ENCODE measurements at regions not wholly inside any gene's neighbourhood (a gene's known extent, or its start where the extent isn't known, plus 50 kb on each side); places are given as distances from the start of the nearest gene placed in this dataset.
"Not testable (repeated sequence)": the region's sequence is repeated elsewhere in the genome, so short reads cannot be mapped to it uniquely, and the experiment has no call there.

DNA sequence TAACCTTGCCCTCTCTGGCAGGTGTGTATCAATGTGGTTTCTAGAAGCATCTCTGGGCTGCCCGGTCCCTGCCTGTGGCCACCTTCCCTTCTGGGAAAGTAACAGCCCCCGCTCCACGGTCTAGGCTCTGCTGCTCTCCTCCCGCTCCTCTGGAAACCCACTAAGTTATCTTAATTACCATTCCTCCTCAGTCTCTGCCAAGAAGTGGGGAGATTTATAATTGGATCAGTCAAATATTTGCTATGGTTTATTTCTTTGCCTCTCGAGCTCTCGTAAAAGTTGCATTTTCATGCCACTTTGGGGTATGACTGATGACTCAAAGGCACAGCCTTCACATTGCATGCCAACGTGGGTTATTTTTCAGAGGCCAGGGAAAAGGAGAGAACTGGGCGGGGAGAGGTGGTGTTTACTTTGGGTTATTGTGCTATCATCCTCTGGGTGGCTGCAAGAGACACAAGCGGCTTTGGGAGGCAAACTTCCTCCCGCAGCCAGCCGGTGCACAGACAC is 205.3 kb upstream of the WWC1 start:
- intact Hi-C loops (cut with DNase I): loop anchor here (5.0 kb wide), 1 partner anchor 1721 kb away; no protein-coding TSS in a partner anchor
- ATAC-seq: peak; percentile 83
- DNase-seq (ENCODE audit: low spot score): no peak

DNA sequence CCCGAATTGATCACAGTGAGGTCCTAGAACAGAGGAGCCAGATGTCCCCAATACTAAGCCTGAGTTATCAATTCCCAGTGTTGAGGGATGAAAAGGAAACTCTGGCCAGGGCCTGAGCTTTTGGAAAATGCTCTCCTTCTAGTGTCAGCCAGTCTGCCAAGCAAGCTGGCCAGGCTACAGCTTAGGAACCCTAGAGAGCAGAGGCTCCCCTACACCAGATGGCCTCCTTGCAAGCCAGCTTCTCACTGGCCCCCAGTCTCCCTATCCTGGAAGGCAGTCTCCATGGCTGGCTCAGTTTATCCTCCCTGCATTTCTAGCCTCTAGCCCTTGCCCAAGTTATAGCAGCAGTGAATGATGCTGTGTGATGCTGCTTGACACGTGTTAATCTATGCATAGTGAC is 204.7 kb upstream of the WWC1 start:
- no peak for DNase-seq (ENCODE audit: low spot score)
- intact Hi-C loops (cut with DNase I): loop anchor here (5.0 kb wide), 1 partner anchor 1721 kb away; no protein-coding TSS in a partner anchor
- ATAC-seq: peak; percentile 20

DNA sequence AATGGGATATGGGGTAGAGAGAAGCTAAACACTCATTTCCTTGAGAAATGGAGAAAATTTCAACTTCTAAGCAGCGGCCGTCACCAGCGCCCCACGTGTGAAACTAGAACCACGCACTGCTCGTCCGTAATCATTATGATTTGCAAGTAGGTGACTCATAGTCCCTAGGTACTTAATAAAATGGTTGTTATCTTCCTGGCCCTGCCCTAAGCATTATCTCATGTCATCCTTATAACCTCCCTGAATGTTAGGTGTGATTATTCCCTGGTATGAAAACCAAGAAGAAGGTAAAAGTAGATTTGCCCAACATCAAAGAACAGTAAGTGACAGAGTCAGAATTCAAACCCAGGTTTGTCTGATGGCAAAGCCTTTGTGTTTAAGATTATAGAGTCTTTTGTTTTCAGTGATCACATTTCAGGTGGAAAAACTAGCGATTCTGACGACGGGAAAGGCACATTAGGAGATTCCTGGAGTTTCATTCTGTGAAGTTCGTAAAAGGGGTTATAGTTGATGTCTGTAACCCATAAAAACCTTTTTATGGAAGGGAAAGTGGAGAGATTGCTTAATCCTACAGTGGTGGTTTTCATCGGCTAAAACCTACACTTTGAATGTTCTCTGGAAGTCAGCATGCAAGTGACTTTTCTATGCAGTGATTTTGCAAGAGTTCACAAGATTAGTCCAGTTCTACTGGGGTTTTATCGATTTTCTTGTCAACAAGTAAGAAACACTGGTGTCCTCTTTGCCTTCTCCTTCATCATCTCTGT is 202.9 kb upstream of the WWC1 start:
- peak; percentile 43 for ATAC-seq
- intact Hi-C loops (cut with DNase I): loop anchor here (5.0 kb wide), 1 partner anchor 1719 kb away; no protein-coding TSS in a partner anchor

DNA sequence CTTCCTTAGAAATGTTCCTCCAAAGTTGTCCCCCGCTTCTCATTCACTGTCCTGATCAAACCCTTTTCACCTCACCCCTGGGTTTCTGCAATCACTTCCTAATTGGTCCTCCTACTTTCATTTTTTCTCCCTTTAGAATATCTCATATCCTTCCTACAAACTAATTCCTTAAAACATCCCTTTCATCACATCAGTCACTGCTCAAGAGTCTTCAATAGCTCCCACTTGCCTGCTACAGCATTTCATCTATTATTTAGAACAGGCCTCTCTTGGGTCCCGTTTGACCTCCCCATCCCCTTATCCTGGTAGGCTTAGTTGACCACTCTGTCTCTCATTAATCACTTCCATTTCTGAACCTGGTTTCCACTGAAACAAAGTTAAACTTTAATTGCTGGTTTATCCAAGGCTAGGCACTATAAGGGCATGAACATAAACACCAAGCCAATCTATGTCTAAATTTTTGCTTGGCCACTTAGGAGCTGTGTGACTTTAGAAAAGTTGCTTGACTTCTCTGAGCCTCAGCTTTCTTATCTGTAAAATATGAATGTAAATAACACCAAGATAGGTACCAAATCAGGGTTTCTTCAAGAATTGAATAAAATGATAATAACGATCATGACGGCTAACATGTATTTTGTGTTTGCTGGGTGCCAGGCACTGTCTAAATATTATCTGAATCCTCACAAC is 202.1 kb upstream of the WWC1 start:
- ATAC-seq (no peak), DNase-seq (ENCODE audit: low spot score) (no peak)
- intact Hi-C loops (cut with DNase I): loop anchor here (5.0 kb wide), 1 partner anchor 1718 kb away; no protein-coding TSS in a partner anchor

More for the DNA sequence above, 202.9 kb upstream of the WWC1 start:
- no peak for DNase-seq (ENCODE audit: low spot score)

DNA sequence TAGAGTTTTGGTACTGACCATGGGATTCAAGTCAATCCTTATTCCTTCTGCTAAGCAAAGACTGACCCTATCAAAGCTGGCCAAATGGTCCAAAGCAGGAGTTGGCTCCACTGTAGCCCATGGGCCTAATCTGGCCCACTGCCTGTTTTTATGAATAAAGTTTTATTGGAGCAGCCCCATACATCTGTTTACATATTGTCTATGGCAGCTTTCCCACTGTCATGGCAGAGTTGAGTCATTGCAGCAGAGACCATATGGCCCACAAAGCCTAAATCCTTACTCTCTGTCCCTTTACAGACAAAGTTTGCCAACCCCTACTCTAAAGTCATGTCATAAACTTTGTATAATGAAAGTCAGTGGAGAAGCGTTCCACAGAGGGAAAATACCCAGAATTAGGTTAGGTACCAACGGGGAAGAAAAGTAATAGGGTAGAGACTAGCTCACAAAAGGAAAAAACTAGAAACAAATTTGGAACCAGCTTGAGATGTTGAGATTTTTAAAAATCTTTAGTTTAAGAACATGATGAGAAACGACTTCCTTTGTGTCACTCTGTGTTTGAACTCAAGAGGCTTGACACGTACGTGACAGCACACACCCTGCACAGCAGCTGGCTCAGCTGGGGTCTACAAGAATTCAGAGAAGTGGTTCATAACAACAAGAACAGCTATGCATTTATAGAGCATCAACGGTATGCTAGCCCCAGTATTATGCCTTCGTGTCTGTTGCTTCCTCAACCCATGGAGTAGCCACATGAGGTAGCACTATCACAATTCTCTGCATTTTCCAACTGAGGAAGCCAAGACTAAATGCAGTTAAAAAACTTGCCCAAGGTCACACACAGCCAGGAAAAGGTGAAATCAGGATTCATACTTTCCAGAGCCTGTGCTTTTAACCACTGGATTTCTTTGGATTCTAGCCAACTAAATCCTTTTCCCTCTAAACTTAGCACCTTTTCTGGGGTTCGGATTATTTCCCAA is 198.9 kb upstream of the WWC1 start:
- DNase-seq (ENCODE audit: low spot score): no peak
- intact Hi-C loops (cut with DNase I): no loop called here
- peak; percentile 16 for ATAC-seq

DNA sequence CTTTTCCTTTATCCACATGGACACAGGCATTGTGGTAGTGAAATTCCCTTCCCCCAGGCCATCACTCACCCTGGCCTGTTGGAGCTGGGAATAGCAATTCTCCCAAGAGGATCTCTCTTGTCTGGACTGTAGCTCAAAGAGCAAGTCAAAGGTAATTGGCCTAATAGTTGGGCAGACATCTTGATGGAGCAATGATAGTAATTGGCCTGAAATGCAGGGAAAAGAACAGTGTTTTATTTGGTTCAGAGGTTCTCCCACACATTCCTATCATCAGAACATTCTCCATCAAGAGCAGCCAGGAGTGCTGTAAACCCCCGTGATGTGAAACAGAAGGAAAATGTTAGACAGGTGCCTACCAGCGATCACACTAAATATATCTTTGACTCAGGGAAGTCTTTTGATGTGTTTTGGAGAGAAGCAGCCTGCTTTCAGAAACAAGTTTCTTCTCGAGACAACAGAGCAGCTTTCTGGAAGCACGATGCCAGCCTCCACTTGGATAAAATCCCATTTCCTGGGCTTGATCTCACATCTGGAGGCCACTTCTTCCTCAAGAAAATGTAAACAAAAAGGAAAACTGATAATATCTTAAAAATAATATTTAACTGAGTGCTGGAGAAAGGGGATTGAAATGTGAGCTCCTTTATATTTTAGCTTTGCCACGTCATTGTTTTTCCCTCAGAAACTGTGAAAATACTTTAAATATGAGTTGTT is 198.1 kb upstream of the WWC1 start:
- intact Hi-C loops (cut with DNase I): no loop called here
- peak; percentile 21 for ATAC-seq

DNA sequence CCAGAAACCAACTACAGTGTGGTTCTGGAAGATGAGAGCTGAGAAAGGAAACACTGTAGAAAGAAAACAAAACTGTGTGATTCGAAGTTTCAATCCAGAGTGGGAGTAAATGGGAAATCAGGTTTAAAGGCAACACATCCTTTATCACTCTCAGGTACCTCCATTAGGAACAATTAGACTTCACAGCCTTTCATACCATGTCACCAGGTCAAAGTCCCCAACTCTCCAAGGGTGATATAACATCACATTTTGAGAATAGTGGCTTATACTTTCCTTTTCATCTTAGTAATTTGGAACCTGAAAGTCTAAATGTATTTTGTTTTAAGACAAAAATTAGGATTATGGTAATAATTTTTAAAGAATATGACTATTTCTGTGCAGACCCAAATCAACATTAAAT is 194.9 kb upstream of the WWC1 start:
- ATAC-seq: no peak
- intact Hi-C loops (cut with DNase I): no loop called here

More for the DNA sequence above, 198.1 kb upstream of the WWC1 start:
- no peak for DNase-seq (ENCODE audit: low spot score)

DNA sequence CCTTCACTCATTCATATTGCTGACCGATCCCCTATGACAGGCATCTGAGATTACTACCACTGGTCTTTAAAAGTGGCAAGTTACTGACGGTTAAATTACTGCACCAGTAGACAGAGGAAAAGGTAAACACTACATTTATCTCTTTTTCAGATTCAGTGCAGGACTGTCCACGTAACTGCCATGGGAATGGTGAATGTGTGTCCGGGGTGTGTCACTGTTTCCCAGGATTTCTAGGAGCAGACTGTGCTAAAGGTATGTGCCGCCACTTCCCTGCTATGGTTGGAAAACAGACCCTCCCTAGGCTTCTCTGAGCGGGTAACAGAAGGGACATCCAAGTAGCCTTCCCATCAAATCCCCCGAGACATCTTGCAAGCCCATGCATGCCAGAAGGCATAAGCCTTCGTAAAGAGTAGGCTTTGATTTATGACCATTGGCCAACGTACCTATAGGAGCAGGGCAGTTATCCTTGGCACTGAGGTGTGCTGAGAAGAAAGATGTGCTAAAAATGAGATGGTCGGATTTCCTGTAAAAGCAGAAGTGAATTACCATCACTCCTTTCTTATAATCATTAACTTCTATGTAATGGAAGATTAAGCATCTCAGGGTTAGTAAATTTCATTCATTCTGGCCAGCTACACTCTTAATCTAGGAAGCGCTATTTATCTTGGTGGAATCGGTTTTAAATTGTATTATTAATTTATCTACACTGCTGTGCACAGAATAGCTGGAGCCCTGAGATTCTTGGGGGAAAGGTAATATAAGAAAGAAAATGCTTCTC is 193.4 kb upstream of the WWC1 start:
- no peak for DNase-seq (ENCODE audit: low spot score)
- intact Hi-C loops (cut with DNase I): no loop called here
- ATAC-seq: no peak

More for the DNA sequence above, 194.9 kb upstream of the WWC1 start:
- DNase-seq (ENCODE audit: low spot score): no peak

DNA sequence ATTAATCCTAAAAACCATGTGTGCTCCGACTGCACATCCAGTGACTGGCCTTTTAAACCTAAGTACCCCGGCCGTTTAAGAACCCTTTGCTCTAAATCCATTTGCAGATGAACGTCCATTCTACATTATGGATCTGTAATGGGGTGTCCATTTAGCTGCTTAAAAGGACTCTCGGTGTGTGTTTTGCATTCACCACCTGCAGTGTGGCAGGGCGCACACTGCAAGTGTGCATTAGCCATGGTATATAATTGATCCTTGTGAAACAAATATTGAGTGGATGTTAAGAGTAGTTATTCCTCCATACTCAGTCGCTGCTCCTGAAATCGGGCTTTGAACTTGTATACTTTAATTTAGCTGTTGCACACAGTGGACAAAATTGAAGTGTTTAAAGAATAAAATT is 190.1 kb upstream of the WWC1 start:
- no peak for ATAC-seq
- intact Hi-C loops (cut with DNase I): no loop called here
- DNase-seq (ENCODE audit: low spot score): no peak

DNA sequence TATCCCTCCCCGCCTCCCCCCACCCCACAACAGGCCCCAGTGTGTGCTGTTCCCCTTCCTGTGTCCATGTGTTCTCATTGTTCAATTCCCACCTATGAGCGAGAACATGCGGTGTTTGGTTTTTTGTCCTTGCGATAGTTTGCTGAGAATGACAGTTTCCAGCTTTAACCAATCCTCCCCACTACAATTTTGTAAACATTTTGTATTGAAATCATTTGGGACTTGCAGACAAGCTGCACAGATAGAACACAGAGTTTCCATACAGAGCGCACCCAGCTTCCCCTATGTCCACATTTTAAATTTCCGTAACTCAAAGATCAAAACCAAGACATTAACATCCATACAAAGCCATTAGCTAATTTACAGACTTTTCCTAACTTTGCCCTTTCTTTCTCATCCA is 188.4 kb upstream of the WWC1 start:
- ATAC-seq; DNase-seq (ENCODE audit: low spot score); intact Hi-C loops (cut with DNase I): not testable (repeated sequence)

DNA sequence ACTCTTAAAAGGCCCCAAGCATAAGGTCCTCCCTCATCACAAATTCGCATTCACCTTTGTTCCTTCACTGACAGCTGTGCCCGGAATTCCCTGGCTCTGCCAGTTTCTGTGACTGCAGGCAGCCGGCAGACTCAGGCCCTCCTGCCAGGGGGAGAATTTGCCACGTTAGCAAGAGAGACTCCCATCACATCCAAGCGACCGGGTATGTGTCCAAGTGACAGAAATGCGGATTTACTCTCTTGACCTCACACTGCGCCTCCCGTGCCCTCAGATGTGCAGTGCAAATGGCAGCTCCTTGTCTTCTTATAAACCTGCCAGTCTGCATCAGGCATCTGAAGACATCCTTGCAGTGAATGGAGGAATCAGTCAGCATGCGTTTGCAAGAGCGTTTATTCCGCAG is 187.1 kb upstream of the WWC1 start:
- intact Hi-C loops (cut with DNase I): no loop called here
- DNase-seq (ENCODE audit: low spot score): no peak
- ATAC-seq: no peak

DNA sequence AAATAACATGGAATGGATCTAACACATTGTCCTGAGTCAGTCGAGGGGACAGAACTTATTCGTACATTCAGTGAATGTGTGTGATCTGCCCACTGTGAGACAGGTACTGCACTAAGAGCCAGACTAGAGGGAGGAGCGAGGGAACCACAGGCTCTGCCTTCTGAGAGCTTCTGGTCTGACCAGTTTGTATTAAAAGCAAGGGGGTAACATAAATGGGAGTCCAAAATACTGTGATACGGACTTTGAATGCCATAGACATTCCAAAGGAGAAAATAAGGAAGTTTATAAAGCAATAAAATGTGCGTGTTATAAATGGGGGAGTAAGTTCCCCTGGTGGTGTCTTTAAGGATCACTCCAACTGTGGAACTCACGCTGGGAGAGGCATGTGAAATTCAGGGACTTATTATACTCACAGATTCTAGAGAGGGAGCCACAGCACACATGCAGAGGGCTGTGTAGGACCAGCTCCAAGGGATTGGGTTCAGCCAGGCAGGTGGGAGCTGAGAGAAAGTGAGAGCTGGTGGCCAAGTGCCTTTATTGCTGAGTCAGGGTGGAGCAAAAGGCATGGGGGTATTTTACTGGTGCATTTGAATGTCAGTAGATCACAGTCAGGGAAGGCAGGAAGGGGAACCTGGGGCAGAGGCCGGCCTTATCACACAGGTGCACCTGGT is 186.5 kb upstream of the WWC1 start:
- no peak for ATAC-seq
- intact Hi-C loops (cut with DNase I): no loop called here

DNA sequence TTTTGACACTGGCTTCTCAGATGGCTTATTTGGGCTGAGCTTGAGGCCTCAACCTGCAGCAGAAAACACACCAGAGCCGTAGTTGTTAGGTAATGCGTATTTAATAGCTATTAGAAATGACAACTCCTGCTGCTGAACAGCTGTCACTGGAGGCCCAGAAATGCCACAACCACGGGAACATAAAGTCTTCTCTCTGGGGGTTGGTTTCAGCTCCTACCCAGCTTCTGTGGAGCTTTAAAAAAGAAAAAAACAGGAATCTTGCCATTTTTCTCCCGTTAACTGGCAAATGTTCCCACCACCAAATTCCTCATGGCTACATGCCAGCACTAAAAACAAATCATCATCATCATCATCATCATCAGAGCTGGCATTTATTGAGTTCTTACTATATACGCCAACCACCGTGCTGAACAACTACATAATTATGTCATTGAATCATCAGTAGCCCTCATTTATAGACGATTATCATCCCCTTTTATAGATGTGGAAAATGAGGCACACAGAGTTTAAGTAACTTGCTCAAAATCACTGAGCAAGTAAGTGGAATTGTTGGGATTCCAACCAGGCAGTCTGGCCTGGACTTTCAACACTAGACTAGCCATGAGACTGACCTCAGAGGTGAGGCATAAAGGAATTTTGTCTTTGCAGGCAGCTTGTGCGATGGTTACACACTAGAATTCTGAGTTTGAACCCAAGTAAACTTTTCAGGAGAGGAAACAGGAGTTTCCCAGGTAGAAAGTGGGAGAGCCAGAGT is 185.3 kb upstream of the WWC1 start:
- no peak for ATAC-seq
- DNase-seq (ENCODE audit: low spot score): no peak
- intact Hi-C loops (cut with DNase I): no loop called here

More for the DNA sequence above, 186.5 kb upstream of the WWC1 start:
- no peak for DNase-seq (ENCODE audit: low spot score)

DNA sequence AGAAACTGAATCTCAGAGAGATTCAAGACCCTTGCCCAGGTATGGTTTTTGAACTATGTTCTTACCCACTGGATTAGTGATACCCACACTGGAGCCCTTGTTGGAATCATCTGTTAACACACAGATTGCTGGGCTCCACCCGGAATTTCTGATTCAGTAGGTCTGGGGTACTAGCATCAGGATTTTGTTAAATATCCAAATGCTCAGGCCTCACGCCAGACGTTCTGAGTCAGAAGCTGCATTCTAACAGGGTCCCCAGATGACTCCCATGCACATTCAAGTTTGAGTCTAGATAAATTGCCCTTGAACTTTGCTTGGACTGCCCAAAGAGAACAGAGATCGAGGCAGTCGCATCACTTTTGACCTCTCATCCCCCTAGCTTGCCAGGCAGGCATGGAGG is 182.0 kb upstream of the WWC1 start:
- intact Hi-C loops (cut with DNase I): no loop called here
- no peak for ATAC-seq
- DNase-seq (ENCODE audit: low spot score): no peak

DNA sequence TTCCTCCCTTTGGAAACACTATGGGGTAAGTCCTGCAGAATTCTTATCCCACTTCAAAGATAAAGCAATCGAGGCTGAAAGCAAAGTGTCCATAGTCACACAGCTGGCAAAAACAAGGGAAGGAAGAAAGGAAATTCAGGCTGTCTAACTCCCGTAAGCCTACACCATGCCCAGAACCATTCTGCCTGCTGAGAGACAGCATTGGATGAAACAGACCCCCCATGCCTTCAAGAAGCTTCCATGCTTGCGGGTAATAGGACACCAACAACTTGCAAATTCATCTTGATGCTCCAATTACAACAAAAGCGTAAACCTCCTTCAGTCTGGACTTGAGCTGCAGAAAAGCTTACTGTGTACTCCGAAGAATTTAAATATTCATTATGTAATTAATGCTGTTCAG is 181.1 kb upstream of the WWC1 start:
- intact Hi-C loops (cut with DNase I): no loop called here
- ATAC-seq (no peak), DNase-seq (ENCODE audit: low spot score) (no peak)

Measured in sciatic nerve (tissue), 2 donors.